ENCODE measurements at regions not wholly inside any gene's neighbourhood (a gene's known extent, or its start where the extent isn't known, plus 50 kb on each side); places are given as distances from the start of the nearest gene placed in this dataset.
"Not testable (repeated sequence)": the region's sequence is repeated elsewhere in the genome, so short reads cannot be mapped to it uniquely, and the experiment has no call there.

DNA sequence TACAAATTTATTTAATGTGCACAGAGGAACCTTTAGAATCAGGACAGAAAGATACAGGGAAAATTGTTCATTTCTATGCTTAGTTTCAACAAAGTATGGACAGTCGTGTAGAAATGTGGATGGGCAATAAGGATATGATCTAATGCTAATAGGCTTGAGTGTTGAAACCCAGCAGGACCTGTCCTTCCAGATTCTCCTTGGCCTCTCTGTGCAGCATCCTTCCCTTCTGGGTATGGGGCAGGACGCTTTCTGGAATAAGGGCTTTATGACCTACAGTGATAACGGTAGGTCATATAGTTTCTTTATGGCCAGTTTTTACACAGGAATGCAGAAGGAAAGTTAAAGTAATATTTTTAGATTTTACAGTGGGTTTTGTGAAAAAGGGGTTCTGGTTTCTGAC is 698.1 kb downstream of the SI start:
- DNase-seq (ENCODE audit: low spot score): no peak

DNA sequence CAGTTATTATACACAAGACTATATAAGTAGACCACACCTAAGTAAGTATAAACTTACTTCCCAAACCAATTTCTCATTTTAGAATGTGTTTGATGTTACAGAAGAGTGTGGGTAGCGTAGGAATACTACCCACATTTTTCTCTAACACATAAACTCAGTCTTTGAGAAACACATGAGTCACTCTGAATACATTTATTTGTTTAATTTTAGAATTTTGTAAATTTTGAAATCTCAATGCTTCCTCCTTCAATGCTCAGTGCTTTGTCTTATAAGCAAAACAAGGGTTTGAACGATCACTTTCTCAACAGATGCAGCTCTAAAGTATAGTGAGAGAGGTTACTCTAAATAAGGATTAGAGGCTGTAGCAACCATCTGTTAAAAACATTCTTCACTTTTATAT is 700.8 kb downstream of the SI start:
- no peak for DNase-seq (ENCODE audit: low spot score)

DNA sequence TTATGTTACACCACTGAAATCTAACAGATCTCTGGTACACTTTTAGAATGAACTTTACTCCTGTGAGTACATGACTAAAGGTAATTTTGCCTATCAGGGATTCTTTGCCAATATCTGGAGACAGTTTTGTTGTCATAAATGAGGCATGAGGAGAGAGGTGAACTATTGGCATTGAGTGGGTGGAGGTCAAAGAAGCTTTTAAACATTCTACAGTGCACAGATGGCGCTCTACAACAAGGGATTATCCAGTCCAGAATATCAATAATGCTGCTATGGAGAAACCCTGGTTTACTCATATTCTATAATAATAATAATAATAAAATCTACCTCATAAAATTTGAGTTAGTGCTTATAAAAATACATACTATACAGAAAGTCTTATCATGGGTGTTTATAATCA is 702.3 kb downstream of the SI start:
- no peak for DNase-seq (ENCODE audit: low spot score)

DNA sequence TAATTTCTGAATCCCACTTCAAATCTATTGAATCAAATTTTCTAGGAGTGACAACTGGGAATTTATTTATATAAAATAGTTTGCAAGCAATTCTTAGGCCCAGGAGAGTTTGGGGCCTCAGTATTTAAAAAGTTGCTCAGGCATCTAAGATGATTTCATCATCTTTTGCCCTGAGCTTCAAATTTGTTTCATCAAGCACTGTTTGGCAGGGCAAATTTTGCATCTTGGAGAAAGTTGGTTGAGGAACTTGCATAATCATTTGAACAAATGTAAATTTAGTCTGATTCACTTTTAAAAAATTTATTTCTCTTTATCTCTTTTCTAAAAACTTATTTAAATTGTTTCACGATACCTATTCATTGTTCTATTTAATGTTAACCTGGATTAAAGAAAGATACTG is 702.8 kb downstream of the SI start:
- DNase-seq (ENCODE audit: low spot score): no peak

DNA sequence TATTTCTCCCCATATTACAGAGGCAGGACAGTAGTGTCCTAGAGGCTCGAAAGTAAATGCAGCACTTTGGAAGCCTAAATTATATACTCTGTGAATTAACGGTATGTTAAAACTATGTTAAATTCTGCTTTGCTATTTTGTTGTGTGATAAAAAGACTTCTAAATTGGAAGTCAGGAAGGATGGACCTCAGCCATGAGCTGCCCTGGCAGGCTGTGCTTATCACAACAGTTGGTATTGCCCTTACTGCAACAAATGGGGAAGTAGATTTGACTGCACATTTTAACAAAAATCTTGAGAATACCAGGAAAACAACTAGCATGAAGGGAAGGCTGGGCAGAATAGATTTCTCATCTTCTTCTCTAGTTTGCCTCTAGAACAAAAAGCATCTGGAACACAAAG is 706.6 kb downstream of the SI start:
- DNase-seq (ENCODE audit: low spot score): no peak

DNA sequence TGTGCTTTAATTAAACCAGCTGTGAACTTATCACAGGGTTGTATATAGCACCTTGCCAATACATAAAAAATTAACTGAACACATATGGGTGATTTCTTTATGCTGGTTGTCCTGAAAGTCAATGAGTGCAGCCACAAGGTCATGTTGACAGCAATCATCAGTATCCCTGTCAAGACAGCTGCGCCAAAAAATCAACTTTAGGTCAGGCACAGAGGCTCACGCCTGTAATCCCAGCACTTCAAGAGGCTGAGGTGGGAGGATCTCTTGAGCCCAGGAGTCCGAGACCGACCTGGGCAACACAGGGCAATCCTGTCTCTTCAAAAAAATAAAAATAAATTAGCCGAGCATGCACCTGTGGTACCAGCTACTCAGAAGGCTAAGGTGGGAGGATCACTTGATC is 707.3 kb downstream of the SI start:
- DNase-seq (ENCODE audit: low spot score): no peak

DNA sequence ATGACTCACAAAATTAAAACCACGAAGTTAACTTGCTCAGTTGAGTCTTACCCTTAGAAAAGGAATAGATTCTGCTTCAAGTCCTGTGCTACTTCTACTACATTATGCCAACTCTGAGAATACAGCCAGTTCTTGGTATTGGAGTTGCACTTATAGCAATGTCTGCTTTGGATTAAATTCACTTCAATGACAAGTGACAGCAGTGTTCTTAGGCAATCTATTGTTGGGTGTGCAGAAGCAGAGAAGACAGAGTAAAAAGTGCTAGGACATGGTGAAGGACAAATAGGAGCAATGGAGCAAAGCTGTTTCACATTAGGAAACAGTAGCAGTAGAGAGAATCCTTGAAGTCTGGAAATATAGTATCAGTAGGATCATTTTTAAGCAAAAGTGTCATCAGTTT is 713.1 kb downstream of the SI start:
- no peak for DNase-seq (ENCODE audit: low spot score)

DNA sequence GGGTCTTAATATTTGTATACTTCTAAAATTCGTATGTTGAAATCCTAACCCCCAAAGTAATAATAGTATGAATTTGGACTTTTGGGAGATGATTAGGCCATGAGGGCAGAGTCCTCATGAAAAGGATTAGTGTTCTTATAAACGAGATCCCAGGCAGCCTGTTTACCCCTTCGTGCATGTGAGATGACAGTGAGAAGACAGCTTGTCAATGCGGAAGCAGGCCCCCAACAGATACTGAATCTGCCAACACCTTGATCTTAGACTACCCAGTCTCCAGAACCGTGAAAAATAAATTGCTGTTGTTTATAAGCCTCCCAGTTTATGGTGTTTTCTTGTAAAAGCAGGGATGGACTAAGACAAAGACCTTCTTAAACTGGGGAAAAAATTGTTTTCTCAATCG is 714.2 kb downstream of the SI start:
- DNase-seq (ENCODE audit: low spot score): no peak

DNA sequence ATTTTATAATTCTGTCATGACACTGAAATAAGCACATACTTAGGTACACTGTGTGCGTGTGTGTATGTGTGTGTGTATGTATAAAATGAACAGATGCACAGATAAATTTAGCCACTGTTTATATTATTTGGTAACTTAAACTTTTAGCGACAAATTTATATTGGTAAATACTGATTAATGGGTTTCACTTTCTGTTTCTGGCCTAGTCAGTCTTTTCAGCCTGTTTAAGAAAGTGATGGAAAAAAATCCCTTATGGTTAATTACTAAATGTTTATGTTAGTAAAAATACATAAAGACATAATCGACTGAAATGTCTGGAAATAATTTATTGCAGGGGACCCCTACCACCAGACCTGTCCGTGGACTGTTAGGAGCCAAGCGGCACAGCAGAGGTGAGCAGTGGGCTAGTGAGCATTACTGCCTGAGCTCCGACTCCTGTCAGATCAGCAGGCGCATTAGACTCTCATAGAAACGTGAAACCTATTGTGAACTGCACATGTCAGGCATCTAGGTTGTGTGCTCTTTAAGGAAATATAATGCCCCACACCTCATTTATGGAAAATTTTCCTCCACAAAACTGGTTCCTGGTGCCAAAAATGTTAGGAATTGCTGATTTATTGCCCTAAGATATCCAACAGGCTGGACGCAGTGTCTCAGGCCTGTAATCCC is 717.4 kb downstream of the SI start:
- no peak for DNase-seq (ENCODE audit: low spot score)

DNA sequence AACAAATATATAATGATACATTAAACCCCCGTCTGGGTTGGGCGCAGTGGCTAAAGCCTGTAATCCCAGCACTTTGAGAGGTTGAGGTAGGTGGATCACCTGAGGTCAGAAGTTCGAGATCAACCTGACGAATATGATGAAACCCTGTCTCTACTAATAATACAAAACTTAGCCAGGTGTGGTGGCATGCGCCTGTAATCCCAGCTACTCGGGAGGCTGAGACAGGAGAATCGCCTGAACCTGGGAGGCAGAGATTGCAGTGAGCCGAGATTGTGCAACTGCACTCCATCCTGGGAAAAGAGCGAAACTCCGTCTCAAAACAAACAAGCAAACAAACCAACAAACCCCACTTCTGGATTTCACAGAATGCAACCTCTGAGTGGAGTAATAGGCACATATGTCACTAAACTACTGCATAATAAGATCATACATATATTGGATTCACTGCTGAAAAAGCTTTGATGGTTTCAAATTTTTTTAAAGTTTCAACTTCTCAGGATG is 718.2 kb downstream of the SI start:
- DNase-seq (ENCODE audit: low spot score): no peak

DNA sequence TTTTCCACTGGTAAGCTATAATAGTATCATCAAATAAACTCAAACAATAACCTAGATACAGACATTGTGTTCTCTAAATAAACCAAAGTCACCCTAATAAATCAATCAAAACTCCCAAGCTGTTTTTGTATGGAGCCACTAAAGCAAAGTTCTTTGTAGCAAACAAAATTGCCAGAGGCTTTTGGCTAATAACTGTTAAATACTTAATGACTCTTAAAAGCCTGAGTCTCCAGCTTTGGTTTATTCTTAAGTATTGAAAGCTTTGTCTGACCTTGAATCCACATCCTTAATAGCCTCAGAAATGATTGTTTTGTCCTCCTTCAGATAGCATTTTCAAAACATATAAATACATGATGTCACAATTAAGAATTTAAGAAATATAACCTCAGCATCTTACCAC is 725.3 kb downstream of the SI start:
- DNase-seq (ENCODE audit: low spot score): no peak

DNA sequence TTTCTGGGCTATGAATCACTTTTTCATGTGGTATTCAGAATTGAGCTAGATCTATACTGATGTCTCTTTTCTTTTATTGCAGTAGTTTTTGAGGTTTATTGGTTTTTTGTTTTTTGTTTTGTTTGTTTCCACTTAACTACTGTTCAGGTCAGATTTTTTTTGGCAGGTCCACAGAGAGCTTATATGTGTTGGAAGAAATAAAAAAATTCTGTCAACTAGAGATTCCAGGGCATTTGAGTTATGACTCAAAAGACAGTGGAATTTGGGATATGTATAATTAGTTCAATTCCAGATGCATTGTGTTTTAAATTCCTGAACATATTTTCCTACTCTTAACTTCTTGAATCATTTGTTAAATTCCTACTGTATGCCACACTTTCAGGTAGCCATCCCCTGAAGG is 727.2 kb downstream of the SI start:
- DNase-seq (ENCODE audit: low spot score): no peak

DNA sequence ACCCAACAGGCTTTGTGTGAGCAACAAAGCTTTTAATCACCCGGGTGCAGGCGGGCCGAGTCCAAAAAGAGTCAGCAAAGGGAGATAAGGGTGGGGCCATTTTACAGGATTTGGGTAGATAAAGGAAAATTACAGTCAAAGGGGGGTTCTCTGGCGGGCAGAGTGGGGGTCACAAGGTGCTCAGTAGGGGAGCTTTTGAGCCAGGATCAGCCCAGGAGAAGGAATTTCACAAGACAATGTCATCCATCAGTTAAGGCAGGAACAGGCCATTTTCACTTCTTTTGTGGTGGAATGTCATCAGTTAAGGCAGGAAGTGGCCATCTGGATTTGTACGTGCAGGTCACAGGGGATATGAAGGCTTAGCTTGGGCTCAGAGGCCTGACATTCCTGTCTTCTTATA is 736.1 kb downstream of the SI start:
- not testable (repeated sequence) for DNase-seq (ENCODE audit: low spot score)

DNA sequence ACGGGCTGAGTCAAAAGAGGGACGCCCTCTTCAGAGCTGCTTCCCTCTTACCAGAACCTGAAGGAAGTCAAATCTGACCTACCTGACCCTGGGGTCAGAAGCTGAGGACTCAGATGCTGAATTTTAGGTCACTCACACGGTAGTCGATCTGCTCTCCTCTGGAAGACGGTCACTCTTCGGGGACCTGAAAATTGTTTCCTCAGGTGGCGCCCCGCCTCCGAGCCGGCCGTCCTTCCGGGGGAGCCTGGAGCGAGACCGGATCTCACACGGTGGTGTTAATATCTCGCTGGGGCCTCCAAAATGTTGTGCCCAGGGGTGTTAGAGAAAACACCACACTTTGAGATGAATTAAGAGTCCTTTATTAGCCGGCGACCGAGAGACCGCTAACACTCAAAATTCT is 737.2 kb downstream of the SI start:
- no peak for DNase-seq (ENCODE audit: low spot score)

DNA sequence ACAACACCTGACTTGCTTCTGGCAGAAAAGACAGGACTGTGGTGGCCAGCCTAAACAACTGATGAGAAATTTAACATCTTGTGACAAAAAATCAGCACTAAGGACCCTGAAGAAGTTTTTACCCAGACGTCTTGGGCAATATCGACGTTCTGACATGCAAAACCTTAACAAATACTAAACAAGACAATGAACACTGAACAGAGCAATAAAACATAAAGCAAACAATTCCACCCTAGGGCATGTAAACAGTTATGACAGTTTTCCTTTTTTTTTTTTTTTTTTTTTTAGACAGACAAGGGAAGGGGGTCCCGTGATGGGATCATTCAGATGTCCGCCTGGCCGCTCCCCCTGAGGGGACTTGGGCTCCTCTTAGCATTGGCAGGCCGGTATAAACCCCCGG is 738.0 kb downstream of the SI start:
- DNase-seq (ENCODE audit: low spot score): no peak

DNA sequence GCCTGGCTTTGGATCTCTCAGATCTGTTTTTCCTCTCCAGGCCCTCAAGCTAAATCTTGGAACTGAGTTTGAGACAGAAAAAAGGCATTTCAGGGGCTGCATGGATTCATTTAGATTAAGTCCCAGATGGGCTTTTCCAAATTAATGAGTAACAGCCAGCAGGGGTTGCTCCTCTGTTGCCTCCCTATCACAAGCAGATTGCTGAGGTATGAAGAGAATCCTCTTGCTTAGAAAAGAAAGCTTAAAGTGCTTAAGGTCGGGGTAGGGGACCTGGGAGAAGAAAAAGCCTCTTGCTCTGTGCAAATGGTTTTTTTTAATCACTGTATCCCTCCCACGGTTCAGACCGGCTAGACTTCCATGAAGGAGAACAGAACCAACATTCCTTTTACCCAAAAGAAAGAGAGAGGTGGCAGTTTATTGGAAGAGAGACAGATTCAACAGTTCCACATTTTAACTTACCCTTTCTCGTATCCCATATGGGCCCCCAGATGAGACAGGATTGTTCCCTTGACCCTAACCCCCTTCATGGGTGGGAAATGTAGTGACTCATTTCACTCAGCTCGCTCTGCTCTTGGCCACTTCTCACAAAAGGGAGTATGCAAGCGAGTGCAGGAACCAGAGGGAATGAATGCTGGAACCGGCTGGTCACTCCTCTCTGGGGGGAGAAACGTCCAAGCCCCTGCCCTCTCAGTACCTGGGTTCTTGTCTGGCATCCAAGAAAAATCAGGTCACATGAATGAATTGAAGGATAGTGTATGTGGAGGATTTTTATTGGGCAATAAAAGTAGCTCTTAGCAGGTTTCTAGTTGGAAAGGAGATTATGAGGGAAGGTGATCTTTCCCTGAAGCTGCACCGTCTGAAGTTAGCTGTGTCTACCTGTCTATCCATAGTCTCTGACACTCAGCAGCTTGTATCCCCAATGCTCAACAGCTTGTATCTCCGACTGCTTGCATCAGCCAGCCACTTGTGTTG is 745.2 kb downstream of the SI start:
- DNase-seq (ENCODE audit: low spot score): peak; percentile 93

DNA sequence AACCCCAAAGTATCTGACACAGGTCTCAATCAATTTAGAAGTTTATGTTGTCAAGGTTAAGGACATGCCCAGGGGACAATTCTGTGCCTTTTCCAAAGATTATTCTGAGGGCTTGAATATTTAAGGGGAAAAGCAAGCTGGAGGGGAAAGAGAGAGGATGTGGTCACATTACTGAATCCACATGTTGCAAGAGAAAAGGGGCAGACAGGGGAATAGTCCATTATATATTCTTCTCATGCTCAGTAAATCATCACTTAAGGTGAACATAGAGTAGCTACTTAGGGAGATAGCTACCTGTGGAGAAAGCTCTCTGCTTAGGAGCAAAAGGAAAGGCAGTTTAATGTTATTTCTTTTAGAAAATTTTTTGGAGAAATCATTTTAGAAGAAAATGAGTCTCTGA is 751.6 kb downstream of the SI start:
- no peak for DNase-seq (ENCODE audit: low spot score)

DNA sequence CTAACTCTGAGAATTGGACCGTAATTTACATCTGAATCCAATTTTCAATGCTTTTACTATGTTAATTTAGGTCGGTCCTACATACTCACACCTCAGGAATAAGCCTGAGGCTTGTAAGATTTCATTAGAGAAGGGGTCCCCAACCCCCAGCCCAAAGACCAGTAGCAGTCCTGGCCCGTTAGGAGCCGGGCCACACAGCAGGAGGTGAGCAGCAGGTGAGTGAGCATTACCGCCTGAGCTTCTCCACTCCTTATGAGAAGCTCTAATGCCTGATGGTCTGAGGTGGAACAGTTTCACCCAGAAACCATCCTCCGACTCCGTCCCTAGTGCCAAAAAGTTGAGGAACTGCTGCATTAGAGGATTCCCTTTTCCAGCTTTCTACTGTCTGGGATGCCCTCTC is 757.3 kb downstream of the SI start:
- no peak for DNase-seq (ENCODE audit: low spot score)

DNA sequence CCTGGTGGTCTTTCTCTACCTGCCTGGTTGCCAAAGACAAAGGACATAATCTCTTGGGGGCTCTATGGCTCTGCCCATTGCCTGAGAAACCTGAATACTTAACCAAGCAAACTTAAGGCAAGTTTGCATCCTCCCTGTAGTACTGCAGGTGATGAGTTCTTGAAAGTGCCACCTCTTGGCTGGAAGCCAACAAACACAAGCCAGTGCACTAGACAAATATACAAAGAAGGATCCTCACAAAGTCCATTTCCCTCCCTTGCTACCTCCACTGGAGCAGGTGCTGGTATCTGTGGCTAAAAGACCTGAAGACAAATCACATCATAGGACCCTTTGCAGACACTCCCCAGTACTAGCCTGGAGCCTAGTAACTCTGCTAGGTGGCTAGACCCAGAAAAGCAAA is 772.3 kb downstream of the SI start:
- no peak for DNase-seq (ENCODE audit: low spot score)

DNA sequence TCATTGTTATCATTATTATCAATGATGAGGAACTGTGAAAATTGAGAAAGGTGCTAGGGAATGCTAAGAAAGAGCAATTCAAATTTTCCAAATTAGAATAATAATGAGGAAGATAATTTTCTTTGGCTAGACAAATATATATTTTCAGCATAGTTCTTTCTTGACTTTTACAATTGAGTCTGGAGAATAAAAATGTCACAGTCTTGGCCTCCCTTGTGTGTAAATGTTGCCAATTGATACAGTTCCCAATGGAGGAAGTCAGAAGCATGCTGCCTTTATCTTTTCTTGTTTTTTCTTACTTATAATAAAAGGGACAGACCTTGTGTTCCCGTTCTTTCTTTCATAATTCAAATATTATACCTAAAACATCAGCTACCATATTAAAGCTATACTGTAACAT is 774.4 kb downstream of the SI start:
- DNase-seq (ENCODE audit: low spot score): peak; percentile 26

DNA sequence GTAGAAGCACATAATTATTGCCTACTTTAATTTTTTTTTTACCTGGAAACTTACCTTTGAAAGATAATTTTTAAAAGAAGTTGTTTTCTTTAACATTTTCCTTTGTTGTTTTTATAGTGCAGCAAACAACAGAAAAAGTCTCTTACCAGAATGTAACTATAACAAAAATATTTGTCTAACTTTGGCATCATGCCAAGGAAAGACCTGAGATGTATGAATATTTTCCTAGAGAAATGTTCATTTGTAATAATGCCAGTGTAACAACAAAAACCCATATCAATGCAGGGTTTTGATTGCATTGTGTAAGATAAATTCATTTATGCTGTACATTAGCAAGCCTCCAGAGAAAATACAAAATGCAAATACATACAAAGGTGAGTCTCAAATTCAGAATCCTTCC is 775.7 kb downstream of the SI start:
- DNase-seq (ENCODE audit: low spot score): no peak

DNA sequence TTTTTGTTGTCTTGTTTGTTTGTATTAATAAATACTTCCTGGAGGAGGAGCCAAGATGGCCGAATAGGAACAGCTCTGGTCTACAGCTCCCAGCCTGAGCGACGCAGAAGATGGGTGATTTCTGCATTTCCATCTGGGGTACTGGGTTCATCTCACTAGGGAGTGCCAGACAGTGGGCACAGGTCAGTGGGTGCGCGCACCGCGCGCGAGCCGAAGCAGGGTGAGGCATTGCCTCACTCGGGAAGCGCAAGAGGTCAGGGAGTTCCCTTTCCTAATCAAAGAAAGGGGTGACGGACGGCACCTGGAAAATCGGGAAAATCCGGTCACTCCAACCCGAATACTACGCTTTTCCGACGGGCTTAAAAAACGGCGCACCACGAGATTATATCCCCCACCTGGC is 786.8 kb downstream of the SI start:
- DNase-seq (ENCODE audit: low spot score): not testable (repeated sequence)

DNA sequence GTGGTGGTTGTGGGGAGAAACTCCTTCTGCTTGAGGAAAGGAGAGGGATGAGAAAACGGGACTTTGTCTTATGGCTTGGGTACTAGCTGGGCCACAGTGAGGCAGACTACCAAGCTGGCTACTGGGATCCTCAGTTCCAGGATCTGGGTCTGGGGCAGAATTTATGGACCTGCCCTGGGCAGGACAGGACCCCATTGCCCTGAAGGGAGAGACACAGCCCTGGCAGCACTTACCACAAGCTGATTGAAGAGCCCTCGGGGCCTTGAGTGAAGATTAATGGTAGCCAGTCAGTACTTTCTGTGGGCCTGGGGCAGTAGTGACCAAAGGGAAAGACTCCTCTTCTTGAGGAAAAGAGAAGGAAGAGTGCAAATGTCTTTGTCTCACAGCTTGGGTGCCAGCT is 799.7 kb downstream of the SI start:
- no peak for DNase-seq (ENCODE audit: low spot score)
